ENCODE measurements at regions not wholly inside any gene's neighbourhood (a gene's known extent, or its start where the extent isn't known, plus 50 kb on each side); places are given as distances from the start of the nearest gene placed in this dataset.

DNA sequence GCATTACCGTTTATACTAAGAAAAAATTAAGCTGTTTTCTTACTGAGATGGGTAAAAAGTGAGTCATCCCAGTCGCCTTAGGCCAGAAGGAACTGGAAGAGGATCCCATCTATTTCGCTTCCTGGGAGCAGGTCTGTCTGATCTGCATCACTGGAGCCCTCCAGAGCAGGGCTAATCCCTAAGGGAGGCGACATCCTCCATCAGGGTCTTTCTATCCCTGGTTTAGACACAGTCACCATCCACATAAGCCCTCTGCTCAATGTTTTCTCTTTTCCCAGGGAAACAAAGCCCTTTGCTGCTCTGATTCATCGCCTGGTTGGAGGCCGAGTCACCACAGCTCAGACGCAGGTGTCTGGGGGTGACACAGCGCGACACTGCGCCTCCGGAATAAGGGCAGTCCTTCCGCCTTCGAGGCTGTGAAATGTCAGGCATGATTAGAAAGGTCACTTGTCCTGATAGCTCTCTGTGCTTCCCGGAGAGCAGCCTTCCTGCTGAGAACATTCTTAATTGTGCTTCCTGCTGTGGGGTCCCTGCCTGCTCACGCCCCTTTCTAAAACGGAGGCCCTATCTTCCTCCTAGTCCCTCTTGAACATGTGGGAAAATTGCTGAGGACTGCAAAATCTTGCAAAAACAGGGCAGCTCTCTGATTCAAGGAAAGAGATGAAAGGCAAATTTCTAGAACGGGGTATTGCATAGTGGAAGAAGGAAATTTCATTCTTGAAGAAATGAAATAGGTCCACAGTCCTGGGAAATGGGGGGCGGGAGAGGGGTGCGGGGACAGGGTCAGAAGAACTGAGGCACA, 56.3 kb downstream of the MARCHF4 start:
- intact Hi-C loops (cut with DNase I) = no loop called here
- 31% methylated on average over 19 of the region's 19 CpGs for WGBS
- Histone ChIP-seq H3K27ac (no peak overlapping the region), H3K36me3 (no peaks in the 10 kb centered on the region), H3K4me1 (replicated peaks) (no peaks in the 10 kb centered on the region), H3K27me3 (replicated peaks; ENCODE audit: insufficient read depth) (no peaks in the 10 kb centered on the region), H3K4me3 (no peak overlapping the region), H3K9me3 (no peaks in the 10 kb centered on the region)
- no peak for DNase-seq (ENCODE audit: low spot score)
- TF ChIP-seq POLR2A (IDR thresholded peaks at IDR 0.05) (no peak), POLR2AphosphoS5 (IDR thresholded peaks at IDR 0.05) (no peak)
- TF ChIP-seq, protein P1, sequence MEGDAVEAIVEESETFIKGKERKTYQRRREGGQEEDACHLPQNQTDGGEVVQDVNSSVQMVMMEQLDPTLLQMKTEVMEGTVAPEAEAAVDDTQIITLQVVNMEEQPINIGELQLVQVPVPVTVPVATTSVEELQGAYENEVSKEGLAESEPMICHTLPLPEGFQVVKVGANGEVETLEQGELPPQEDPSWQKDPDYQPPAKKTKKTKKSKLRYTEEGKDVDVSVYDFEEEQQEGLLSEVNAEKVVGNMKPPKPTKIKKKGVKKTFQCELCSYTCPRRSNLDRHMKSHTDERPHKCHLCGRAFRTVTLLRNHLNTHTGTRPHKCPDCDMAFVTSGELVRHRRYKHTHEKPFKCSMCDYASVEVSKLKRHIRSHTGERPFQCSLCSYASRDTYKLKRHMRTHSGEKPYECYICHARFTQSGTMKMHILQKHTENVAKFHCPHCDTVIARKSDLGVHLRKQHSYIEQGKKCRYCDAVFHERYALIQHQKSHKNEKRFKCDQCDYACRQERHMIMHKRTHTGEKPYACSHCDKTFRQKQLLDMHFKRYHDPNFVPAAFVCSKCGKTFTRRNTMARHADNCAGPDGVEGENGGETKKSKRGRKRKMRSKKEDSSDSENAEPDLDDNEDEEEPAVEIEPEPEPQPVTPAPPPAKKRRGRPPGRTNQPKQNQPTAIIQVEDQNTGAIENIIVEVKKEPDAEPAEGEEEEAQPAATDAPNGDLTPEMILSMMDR (IDR thresholded peaks at IDR 0.05) = no peak

GRCh38 chr2:216312441-216312840, 59.8 kb downstream of the MARCHF4 start:
- 78% methylated on average over 1 of the region's 1 CpG for WGBS
- intact Hi-C loops (cut with DNase I) = no loop called here

GRCh38 chr2:216308576-216308975, 63.7 kb downstream of the MARCHF4 start:
- no peak overlapping the region for H3K27ac ChIP-seq
- no peaks in the 10 kb centered on the region for H3K4me1 ChIP-seq (replicated peaks)
- H3K36me3 ChIP-seq = no peaks in the 10 kb centered on the region
- H3K4me3 ChIP-seq = no peak overlapping the region
- WGBS = 62% methylated on average over 5 of the region's 5 CpGs
- TF ChIP-seq POLR2AphosphoS5 (IDR thresholded peaks at IDR 0.05) = no peak
- TF ChIP-seq, protein P1 (IDR thresholded peaks at IDR 0.05) = no peak
- no peak for TF ChIP-seq POLR2A (IDR thresholded peaks at IDR 0.05)
- intact Hi-C loops (cut with DNase I) = no loop called here
- no peak for DNase-seq (ENCODE audit: low spot score)
- no peaks in the 10 kb centered on the region for H3K9me3 ChIP-seq
- no peaks in the 10 kb centered on the region for H3K27me3 ChIP-seq (replicated peaks; ENCODE audit: insufficient read depth)

More at GRCh38 chr2:216312441-216312840, 59.8 kb downstream of the MARCHF4 start:
- Histone ChIP-seq H3K9me3 (no peaks in the 10 kb centered on the region), H3K36me3 (no peaks in the 10 kb centered on the region), H3K4me3 (no peak overlapping the region), H3K27me3 (replicated peaks; ENCODE audit: insufficient read depth) (no peaks in the 10 kb centered on the region), H3K4me1 (replicated peaks) (no peaks in the 10 kb centered on the region), H3K27ac (no peak overlapping the region)
- DNase-seq (ENCODE audit: low spot score) = no peak
- TF ChIP-seq, protein P1 (IDR thresholded peaks at IDR 0.05) = no peak
- TF ChIP-seq POLR2AphosphoS5 (IDR thresholded peaks at IDR 0.05) (no peak), POLR2A (IDR thresholded peaks at IDR 0.05) (no peak)

GRCh38 chr2:216307496-216307895, 64.8 kb downstream of the MARCHF4 start:
- intact Hi-C loops (cut with DNase I) = no loop called here
- TF ChIP-seq POLR2AphosphoS5 (IDR thresholded peaks at IDR 0.05) = no peak
- 74% methylated on average over 6 of the region's 6 CpGs for WGBS
- no peaks in the 10 kb centered on the region for H3K36me3 ChIP-seq
- H3K27ac ChIP-seq = no peak overlapping the region
- no peaks in the 10 kb centered on the region for H3K4me1 ChIP-seq (replicated peaks)
- DNase-seq (ENCODE audit: low spot score) = no peak
- H3K4me3 ChIP-seq = no peak overlapping the region
- no peaks in the 10 kb centered on the region for H3K9me3 ChIP-seq
- no peaks in the 10 kb centered on the region for H3K27me3 ChIP-seq (replicated peaks; ENCODE audit: insufficient read depth)

GRCh38 chr2:216306868-216307267, 65.4 kb downstream of the MARCHF4 start:
- WGBS = 51% methylated on average over 6 of the region's 6 CpGs
- Histone ChIP-seq H3K27me3 (replicated peaks; ENCODE audit: insufficient read depth) (no peaks in the 10 kb centered on the region), H3K9me3 (no peaks in the 10 kb centered on the region), H3K36me3 (no peaks in the 10 kb centered on the region), H3K27ac (no peak overlapping the region), H3K4me1 (replicated peaks) (no peaks in the 10 kb centered on the region), H3K4me3 (no peak overlapping the region)
- DNase-seq (ENCODE audit: low spot score) = no peak
- intact Hi-C loops (cut with DNase I) = no loop called here
- TF ChIP-seq POLR2A (IDR thresholded peaks at IDR 0.05) (no peak), POLR2AphosphoS5 (IDR thresholded peaks at IDR 0.05) (no peak)
- TF ChIP-seq, protein P1 (IDR thresholded peaks at IDR 0.05) = no peak

Measured in prostate gland (tissue), 2 donors.